GM21381 (cell line): ENCODE measurements at regions not wholly inside any gene's neighbourhood (a gene's known extent, or its start where the extent isn't known, plus 50 kb on each side); places are given as distances from the start of the nearest gene placed in this dataset.

Experiments
- ATAC-seq: cut with Tn5 transposase; IDR thresholded peaks from one replicate; pipeline ENCODE4 v1.9.1; 2021; ENCODE audit warnings: mild to moderate bottlenecking, moderate library complexity; ENCODE audit not compliant: unreplicated experiment

GRCh38 chr5:61949054-61949678 is 356.8 kb upstream of the KIF2A start:
- ATAC-seq, result no peak

- ATAC-seq, result no peak
Observed at GRCh38 chr5:61949679-61950435, 356.1 kb upstream of the KIF2A start.

- no peak for ATAC-seq
Observed at GRCh38 chr5:61951295-61951694, 354.7 kb upstream of the KIF2A start.

- ATAC-seq, result no peak
Observed at GRCh38 chr5:61953913-61954312, 352.1 kb upstream of the KIF2A start.

GRCh38 chr5:61964201-61964600 is 341.8 kb upstream of the KIF2A start:
- no peak for ATAC-seq

- no peak for ATAC-seq
Observed at GRCh38 chr5:61965069-61965468, 340.9 kb upstream of the KIF2A start.

- no peak for ATAC-seq
Observed at GRCh38 chr5:61965490-61965889, 340.5 kb upstream of the KIF2A start.

GRCh38 chr5:61966296-61966955 is 339.6 kb upstream of the KIF2A start:
- ATAC-seq, result no peak

- no peak for ATAC-seq
Observed at GRCh38 chr5:61966997-61967396, 339.0 kb upstream of the KIF2A start.

GRCh38 chr5:61967681-61968080 is 338.3 kb upstream of the KIF2A start:
- ATAC-seq, result no peak

- ATAC-seq, result no peak
Observed at GRCh38 chr5:61969347-61969746, 336.7 kb upstream of the KIF2A start.

GRCh38 chr5:61969755-61970154 is 336.3 kb upstream of the KIF2A start:
- ATAC-seq, result no peak

- ATAC-seq, result no peak
Observed at GRCh38 chr5:61970218-61970617, 335.8 kb upstream of the KIF2A start.

GRCh38 chr5:61974680-61975079 is 331.3 kb upstream of the KIF2A start:
- ATAC-seq, result peak; percentile 63

- ATAC-seq, result no peak
Observed at GRCh38 chr5:61981886-61982285, 324.1 kb upstream of the KIF2A start.

- ATAC-seq, result no peak
Observed at GRCh38 chr5:61991430-61991829, 314.6 kb upstream of the KIF2A start.

- no peak for ATAC-seq
Observed at GRCh38 chr5:61991866-61992265, 314.1 kb upstream of the KIF2A start.

GRCh38 chr5:61993295-61993927 is 312.6 kb upstream of the KIF2A start:
- ATAC-seq, result no peak

GRCh38 chr5:61994171-61994570 is 311.8 kb upstream of the KIF2A start:
- ATAC-seq, result no peak

- ATAC-seq, result no peak
Observed at GRCh38 chr5:61995486-61995885, 310.5 kb upstream of the KIF2A start.

GRCh38 chr5:61999371-61999770 is 306.6 kb upstream of the KIF2A start:
- no peak for ATAC-seq

- no peak for ATAC-seq
Observed at GRCh38 chr5:62000646-62001045, 305.4 kb upstream of the KIF2A start.
